GM12872 (cell line): ENCODE measurements at regions not wholly inside any gene's neighbourhood (a gene's known extent, or its start where the extent isn't known, plus 50 kb on each side); places are given as distances from the start of the nearest gene placed in this dataset.

Experiments used
- CTCF ChIP-seq: IDR thresholded peaks from 3 replicates; pipeline ENCODE4 v1.5.1; 2011; ENCODE audit warnings: low read depth, mild to moderate bottlenecking, low read length, moderate library complexity; ENCODE audit not compliant: insufficient read depth

- TF ChIP-seq CTCF, result no peak
Measured at GRCh38 chr3:177960722-177961121, 575.5 kb upstream of the KCNMB2 start.

GRCh38 chr3:177961784-177962183, 574.5 kb upstream of the KCNMB2 start:
- TF ChIP-seq CTCF, result no peak

- TF ChIP-seq CTCF, result no peak
Measured at GRCh38 chr3:177966493-177966892, 569.7 kb upstream of the KCNMB2 start.

- no peak for TF ChIP-seq CTCF
Measured at GRCh38 chr3:177968891-177969290, 567.3 kb upstream of the KCNMB2 start.

GRCh38 chr3:177973241-177973840, 562.9 kb upstream of the KCNMB2 start:
- TF ChIP-seq CTCF, result no peak

GRCh38 chr3:177976241-177976640, 560.0 kb upstream of the KCNMB2 start:
- TF ChIP-seq CTCF, result no peak

- no peak for TF ChIP-seq CTCF
Measured at GRCh38 chr3:177976866-177977265, 559.4 kb upstream of the KCNMB2 start.
